ENCODE measurements at regions not wholly inside any gene's neighbourhood (a gene's known extent, or its start where the extent isn't known, plus 50 kb on each side); places are given as distances from the start of the nearest gene placed in this dataset.

- H3K4me2 ChIP-seq (ENCODE audit: low read length) = no peak overlapping the region
- no peaks in the 10 kb centered on the region for H3K4me1 ChIP-seq (ENCODE audit: low read length)
- TF ChIP-seq CTCF (IDR thresholded peaks at IDR 0.05; ENCODE audit: low read depth, low read length) = no peak
- TF ChIP-seq EZH2phosphoT487 (IDR thresholded peaks at IDR 0.05; ENCODE audit: low read depth) = no peak
- no peak overlapping the region for H3K27ac ChIP-seq (ENCODE audit: low read length)
- no peaks in the 10 kb centered on the region for H3K9me3 ChIP-seq (ENCODE audit: insufficient read depth, low read length)
- no peak overlapping the region for H3K4me3 ChIP-seq (ENCODE audit: low read length)
- no peak overlapping the region for H3K9ac ChIP-seq (ENCODE audit: low read length)
- no peaks in the 10 kb centered on the region for H3K79me2 ChIP-seq (ENCODE audit: low read length)
- H2AFZ ChIP-seq (ENCODE audit: low read depth, low read length) = no peak overlapping the region
- no peaks in the 10 kb centered on the region for H3K27me3 ChIP-seq (ENCODE audit: low read depth, low read length)
- H3K36me3 ChIP-seq (replicated peaks; ENCODE audit: low read depth, low read length) = no peaks in the 10 kb centered on the region
- H4K20me1 ChIP-seq (ENCODE audit: insufficient read depth, low read length) = no peaks in the 10 kb centered on the region
Measured at GRCh38 chr5:106959387-106959786, 711.4 kb downstream of the EFNA5 start.

GRCh38 chr5:106957336-106957735, 713.4 kb downstream of the EFNA5 start:
- Histone ChIP-seq H3K36me3 (replicated peaks; ENCODE audit: low read depth, low read length) (no peaks in the 10 kb centered on the region), H3K9ac (ENCODE audit: low read length) (no peak overlapping the region), H3K4me3 (ENCODE audit: low read length) (no peak overlapping the region), H3K4me1 (ENCODE audit: low read length) (no peaks in the 10 kb centered on the region), H3K9me3 (ENCODE audit: insufficient read depth, low read length) (no peaks in the 10 kb centered on the region), H3K27ac (ENCODE audit: low read length) (no peak overlapping the region), H3K79me2 (ENCODE audit: low read length) (no peaks in the 10 kb centered on the region), H4K20me1 (ENCODE audit: insufficient read depth, low read length) (no peaks in the 10 kb centered on the region), H2AFZ (ENCODE audit: low read depth, low read length) (no peak overlapping the region), H3K4me2 (ENCODE audit: low read length) (no peak overlapping the region), H3K27me3 (ENCODE audit: low read depth, low read length) (no peaks in the 10 kb centered on the region)
- TF ChIP-seq EZH2phosphoT487 (IDR thresholded peaks at IDR 0.05; ENCODE audit: low read depth) (no peak), CTCF (IDR thresholded peaks at IDR 0.05; ENCODE audit: low read depth, low read length) (no peak)

GRCh38 chr5:106956886-106957285, 713.9 kb downstream of the EFNA5 start:
- no peak overlapping the region for H3K27ac ChIP-seq (ENCODE audit: low read length)
- no peak overlapping the region for H3K4me3 ChIP-seq (ENCODE audit: low read length)
- H3K4me1 ChIP-seq (ENCODE audit: low read length) = no peaks in the 10 kb centered on the region
- H3K4me2 ChIP-seq (ENCODE audit: low read length) = no peak overlapping the region
- no peaks in the 10 kb centered on the region for H4K20me1 ChIP-seq (ENCODE audit: insufficient read depth, low read length)
- H2AFZ ChIP-seq (ENCODE audit: low read depth, low read length) = no peak overlapping the region
- H3K36me3 ChIP-seq (replicated peaks; ENCODE audit: low read depth, low read length) = no peaks in the 10 kb centered on the region
- no peaks in the 10 kb centered on the region for H3K27me3 ChIP-seq (ENCODE audit: low read depth, low read length)
- H3K79me2 ChIP-seq (ENCODE audit: low read length) = no peaks in the 10 kb centered on the region
- no peaks in the 10 kb centered on the region for H3K9me3 ChIP-seq (ENCODE audit: insufficient read depth, low read length)
- H3K9ac ChIP-seq (ENCODE audit: low read length) = no peak overlapping the region
- TF ChIP-seq CTCF (IDR thresholded peaks at IDR 0.05; ENCODE audit: low read depth, low read length) = no peak
- TF ChIP-seq EZH2phosphoT487 (IDR thresholded peaks at IDR 0.05; ENCODE audit: low read depth) = no peak

- no peak overlapping the region for H3K4me3 ChIP-seq (ENCODE audit: low read length)
- no peak for TF ChIP-seq CTCF (IDR thresholded peaks at IDR 0.05; ENCODE audit: low read depth, low read length)
- TF ChIP-seq EZH2phosphoT487 (IDR thresholded peaks at IDR 0.05; ENCODE audit: low read depth) = no peak
- H3K4me1 ChIP-seq (ENCODE audit: low read length) = no peaks in the 10 kb centered on the region
- H2AFZ ChIP-seq (ENCODE audit: low read depth, low read length) = no peak overlapping the region
- H3K79me2 ChIP-seq (ENCODE audit: low read length) = no peaks in the 10 kb centered on the region
- H3K9ac ChIP-seq (ENCODE audit: low read length) = no peak overlapping the region
- no peak overlapping the region for H3K4me2 ChIP-seq (ENCODE audit: low read length)
- no peaks in the 10 kb centered on the region for H3K9me3 ChIP-seq (ENCODE audit: insufficient read depth, low read length)
- H3K27ac ChIP-seq (ENCODE audit: low read length) = no peak overlapping the region
- H4K20me1 ChIP-seq (ENCODE audit: insufficient read depth, low read length) = no peaks in the 10 kb centered on the region
- H3K36me3 ChIP-seq (replicated peaks; ENCODE audit: low read depth, low read length) = no peaks in the 10 kb centered on the region
- H3K27me3 ChIP-seq (ENCODE audit: low read depth, low read length) = no peaks in the 10 kb centered on the region
Measured at GRCh38 chr5:106956187-106956586, 714.5 kb downstream of the EFNA5 start.
